Panc1 (cell line): ENCODE measurements at regions not wholly inside any gene's neighbourhood (a gene's known extent, or its start where the extent isn't known, plus 50 kb on each side); places are given as distances from the start of the nearest gene placed in this dataset.

Experiments
- ATAC-seq: fragments of 200-7000 bp; cut with Tn5 transposase; 2 replicates; pipeline ENCODE4 v1.9.1; 2020; ENCODE audit warnings: mild to moderate bottlenecking, moderate library complexity
- BruUV-seq: library from RNA; stranded (reverse); fragments of 400-500 nt; replicated peaks from 2 replicates; lab custom pipeline; 2021; lab: Mats Ljungman, UMichigan
- CTCF ChIA-PET: fragments of 300-600 bp; sonication (Branson Sonifier 250); formaldehyde crosslinking; loops from one replicate; lab custom pipeline; 2022; ENCODE audit warnings: antibody characterized with exemption; lab: Charles Lee
- POLR2A ChIA-PET: fragments of 300-600 bp; sonication (Branson Sonifier 250); formaldehyde crosslinking; loops from one replicate; lab custom pipeline; 2022; ENCODE audit warnings: antibody characterized with exemption; lab: Charles Lee
- DNase-seq: peaks from one replicate; pipeline ENCODE4 v3.0.0-alpha.2; 2010; ENCODE audit warnings: low read depth, low spot score
- H3K27ac ChIP-seq: 2 replicates; pipeline ENCODE4 v1.5.1; 2011; ENCODE audit warnings: mild to moderate bottlenecking, low read length, inconsistent platforms
- H3K27me3 ChIP-seq: fragments of 200-500 bp; sonication (Bioruptor generic); 2 replicates; pipeline ENCODE4 v1.6.0; 2014; ENCODE audit warnings: low read length, inconsistent platforms; ENCODE audit not compliant: control insufficient read depth, insufficient read depth
- H3K36me3 ChIP-seq: fragments of 200-500 bp; sonication (Bioruptor generic); 2 replicates; pipeline ENCODE4 v1.5.1; 2014; ENCODE audit warnings: inconsistent platforms, mild to moderate bottlenecking, low read length, moderate library complexity; ENCODE audit not compliant: control insufficient read depth, insufficient read depth
- H3K4me1 ChIP-seq: 2 replicates; pipeline ENCODE4 v1.5.1; 2011; ENCODE audit warnings: inconsistent platforms, mild to moderate bottlenecking, low read length, moderate library complexity; ENCODE audit not compliant: control insufficient read depth, insufficient read depth
- H3K4me3 ChIP-seq, 2 experiments: 2 replicates each; pipeline ENCODE4 v1.5.1; 2011 to 2012; ENCODE audit warnings: low read depth in 2 of 2, low read length in 2 of 2, mild to moderate bottlenecking in 2 of 2, inconsistent platforms in 1 of 2, moderate library complexity in 1 of 2
- H3K9me3 ChIP-seq: fragments of 200-500 bp; sonication (Bioruptor generic); 2 replicates; pipeline ENCODE4 v1.5.1; 2014; ENCODE audit warnings: low read depth, mild to moderate bottlenecking, inconsistent platforms, low read length, moderate library complexity; ENCODE audit not compliant: control insufficient read depth, insufficient read depth
- CTCF ChIP-seq: fragments of 450-650 bp; IDR thresholded peaks from 2 replicates; pipeline ENCODE4 v1.5.1; 2017; ENCODE audit warnings: mild to moderate bottlenecking
- POLR2AphosphoS5 ChIP-seq: IDR thresholded peaks from 2 replicates; pipeline ENCODE4 v1.6.1; 2012; ENCODE audit warnings: mild to moderate bottlenecking, low read depth, low read length, moderate library complexity
- REST ChIP-seq, 2 experiments: IDR thresholded peaks; 2 replicates each; pipeline ENCODE4 v1.6.1; 2011 to 2012; ENCODE audit warnings: low read depth in 2 of 2, control low read depth in 1 of 2, low read length in 1 of 2, mild to moderate bottlenecking in 1 of 2, moderate library complexity in 1 of 2; ENCODE audit not compliant: insufficient read depth in 1 of 2
- SIN3A ChIP-seq: IDR thresholded peaks from 2 replicates; pipeline ENCODE4 v1.6.1; 2012; ENCODE audit warnings: low read depth, mild to moderate bottlenecking, low read length, moderate library complexity, borderline replicate concordance; ENCODE audit not compliant: insufficient read depth
- TCF7L2 ChIP-seq: IDR thresholded peaks from 2 replicates; pipeline ENCODE4 v1.6.1; 2011; ENCODE audit warnings: mild to moderate bottlenecking, low read depth, low read length, inconsistent platforms
- in situ Hi-C: cut with HindIII; loops from 2 replicates; pipeline ENCODE4 v1.10.0; 2016; ENCODE audit warnings: low sequenced_read_pairs, low pct_unique_long_range_greater_than_20kb
- intact Hi-C: fragments of 100-400 bp; cut with micrococcal nuclease; formaldehyde crosslinking; loops from one replicate; pipeline ENCODE4 v1.10.0; 2022; ENCODE audit not compliant: unreplicated experiment

- CTCF ChIA-PET, result no interaction called here
- H3K27ac ChIP-seq, result peak overlapping the region; percentile 48
- POLR2A ChIA-PET, result no interaction called here
- no peaks in the 10 kb centered on the region for H3K36me3 ChIP-seq
- H3K27me3 ChIP-seq, result no peaks in the 10 kb centered on the region
- no peak overlapping the region for H3K4me3 ChIP-seq
- no peaks in the 10 kb centered on the region for H3K9me3 ChIP-seq
- in situ Hi-C loops, result no loop called here
- TF ChIP-seq POLR2AphosphoS5 (no peak), TCF7L2 (peak; percentile 91)
- peak; percentile 93 for ATAC-seq
- no TSS peak for BruUV-seq
- intact Hi-C loops, result no loop called here
- peaks cover 18% of the 10 kb centered on the region for H3K4me1 ChIP-seq
- peak; percentile 35 for DNase-seq
Observed at GRCh38 chr2:234840336-234840735, 111.5 kb upstream of the SH3BP4 start.

- H3K36me3 ChIP-seq, result no peaks in the 10 kb centered on the region
- in situ Hi-C loops (no loop called here), intact Hi-C loops (no loop called here)
- peak overlapping the region; percentile 72 for H3K27ac ChIP-seq
- no TSS peak for BruUV-seq
- POLR2A ChIA-PET, result no interaction called here
- CTCF ChIA-PET, result no interaction called here
- no peaks in the 10 kb centered on the region for H3K27me3 ChIP-seq
- no peak for ATAC-seq
- no peak for TF ChIP-seq SIN3A
- no peak for TF ChIP-seq REST (IDR thresholded peaks at IDR 0.05; ENCODE audit: insufficient read depth in 1 of 2, low read depth in 2 of 2, low read length in 1 of 2)
- no peak overlapping the region for H3K4me3 ChIP-seq
- H3K9me3 ChIP-seq, result no peaks in the 10 kb centered on the region
- H3K4me1 ChIP-seq, result peaks cover 18% of the 10 kb centered on the region
- no peak for DNase-seq
Observed at GRCh38 chr2:234839285-234839684, 112.5 kb upstream of the SH3BP4 start.

- DNase-seq (no peak), ATAC-seq (no peak)
- in situ Hi-C loops (no loop called here), intact Hi-C loops (no loop called here)
- Histone ChIP-seq H3K27ac (peak overlapping the region; percentile 42), H3K4me1 (peaks cover 18% of the 10 kb centered on the region), H3K4me3 (no peak overlapping the region), H3K27me3 (no peaks in the 10 kb centered on the region), H3K9me3 (no peaks in the 10 kb centered on the region), H3K36me3 (no peaks in the 10 kb centered on the region)
- ChIA-PET POLR2A (no interaction called here), CTCF (no interaction called here)
- TF ChIP-seq TCF7L2, result no peak
- TF ChIP-seq SIN3A, result no peak
- no peak for TF ChIP-seq CTCF
- TF ChIP-seq POLR2AphosphoS5, result no peak
- TF ChIP-seq REST (IDR thresholded peaks at IDR 0.05; ENCODE audit: insufficient read depth in 1 of 2, low read depth in 2 of 2, low read length in 1 of 2), result peak; percentile 48 to 61; a peak in 1 of 4 replicates
- BruUV-seq, result no TSS peak
Observed at GRCh38 chr2:234836271-234836670, 115.5 kb upstream of the SH3BP4 start.
